HG03196 (cell line): ENCODE measurements at regions not wholly inside any gene's neighbourhood (a gene's known extent, or its start where the extent isn't known, plus 50 kb on each side); places are given as distances from the start of the nearest gene placed in this dataset.

Source experiments
- ATAC-seq: cut with Tn5 transposase; IDR thresholded peaks from one replicate; pipeline ENCODE4 v1.9.1; 2021; ENCODE audit not compliant: unreplicated experiment

DNA sequence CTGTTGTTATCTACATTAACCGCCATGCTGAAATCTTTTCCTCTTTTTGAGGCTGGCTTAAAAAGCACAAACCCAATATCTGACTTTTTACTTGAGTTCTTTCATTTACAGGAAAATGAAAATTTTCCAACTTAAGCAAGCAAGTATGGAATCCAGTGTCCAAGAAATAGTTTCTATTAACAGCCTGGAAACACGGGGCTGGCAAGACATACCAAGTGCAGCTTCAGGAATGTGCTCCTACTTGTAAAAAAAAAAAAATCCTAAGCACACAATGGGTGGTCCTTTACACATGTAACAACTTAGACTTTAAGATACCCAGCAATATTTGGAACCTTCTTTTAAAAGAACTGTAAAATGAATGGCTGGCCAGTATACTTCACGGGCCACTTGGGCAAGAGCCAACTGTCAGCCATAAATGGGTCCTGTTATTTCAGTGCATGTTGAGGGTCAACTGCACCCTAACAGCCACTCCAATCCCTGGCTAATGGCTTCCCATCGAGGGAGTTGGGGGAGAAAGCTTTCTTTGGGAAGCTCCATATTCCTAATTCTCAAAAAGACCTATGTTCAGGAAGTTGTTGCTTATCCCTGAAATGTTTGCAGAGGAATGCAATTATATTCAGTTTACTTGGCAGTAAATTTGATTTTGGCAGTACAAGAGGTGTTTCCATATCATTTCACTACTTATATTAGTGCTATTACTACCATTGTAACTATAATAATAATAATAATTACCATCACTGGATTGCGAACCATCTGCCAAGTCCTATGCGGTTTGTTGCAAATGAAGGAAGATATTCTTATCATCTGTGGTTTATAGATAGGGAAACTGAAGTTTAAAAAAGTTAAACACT, 236.4 kb upstream of the TMEM72 start:
- ATAC-seq: no peak

DNA sequence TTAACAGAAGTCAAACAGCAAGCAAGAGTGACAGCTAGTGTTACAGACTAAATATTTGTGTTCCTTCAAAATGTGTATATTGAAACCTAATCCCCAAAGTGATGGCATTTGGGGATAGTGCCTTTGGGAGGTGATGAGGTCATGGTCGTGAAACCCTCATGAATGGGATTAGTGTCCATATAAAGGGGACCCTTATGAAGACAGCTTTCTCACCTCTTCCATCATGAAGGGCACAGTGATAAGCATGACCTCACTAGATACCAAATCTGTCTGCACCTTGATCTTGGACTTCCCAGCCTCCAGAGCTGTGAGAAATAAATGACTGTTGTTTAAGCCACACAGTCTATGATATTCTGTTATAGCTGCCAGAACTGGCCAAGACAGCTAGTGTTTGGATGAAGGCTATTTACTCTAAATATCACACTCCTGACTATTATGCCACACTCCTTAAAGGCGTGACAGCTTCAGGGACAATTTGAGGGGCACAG, 235.7 kb upstream of the TMEM72 start:
- no peak for ATAC-seq

GRCh38 chr10:44680764-44681163, 230.4 kb upstream of the TMEM72 start:
- no peak for ATAC-seq

GRCh38 chr10:44682507-44682906, 228.6 kb upstream of the TMEM72 start:
- no peak for ATAC-seq

DNA sequence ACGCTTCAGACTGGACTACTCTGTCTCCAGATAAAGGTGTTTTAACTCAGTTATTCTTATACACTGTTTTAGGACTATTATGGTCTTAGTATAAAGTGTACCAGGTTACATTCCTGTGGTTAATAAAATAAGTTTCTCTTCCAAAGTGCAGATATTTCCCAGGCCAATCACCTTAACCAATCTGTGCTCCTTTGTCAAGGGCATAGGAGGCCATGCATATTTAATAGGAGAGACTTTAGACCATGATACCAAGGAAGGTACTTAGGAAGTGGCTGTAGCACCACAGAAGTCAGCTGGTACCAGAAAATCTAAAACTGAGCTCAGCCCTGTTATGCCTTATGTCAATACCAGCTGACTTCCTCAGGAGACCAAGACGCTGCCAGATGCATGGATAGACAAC, 226.5 kb upstream of the TMEM72 start:
- ATAC-seq: no peak

GRCh38 chr10:44685220-44685619, 225.9 kb upstream of the TMEM72 start:
- no peak for ATAC-seq

GRCh38 chr10:44685747-44686146, 225.4 kb upstream of the TMEM72 start:
- ATAC-seq: no peak

DNA sequence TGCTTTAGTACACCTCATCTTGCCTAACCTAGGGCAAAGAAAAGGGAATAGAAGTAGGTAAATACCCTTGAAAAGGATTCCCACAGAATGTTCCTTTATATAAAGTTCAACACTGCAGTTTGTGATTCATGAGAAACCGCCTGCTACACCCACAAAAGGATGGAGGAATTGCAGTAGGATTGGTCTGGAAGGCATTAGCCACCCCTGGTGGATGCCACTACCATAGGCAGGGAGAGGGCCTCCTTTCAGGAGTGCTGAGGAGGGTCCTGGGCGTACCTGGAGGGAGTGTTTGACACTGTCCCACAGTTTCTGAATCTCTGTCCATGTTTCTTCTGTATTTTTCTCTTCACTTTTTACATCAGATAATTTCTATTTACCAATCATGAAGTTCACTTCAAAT, 221.8 kb upstream of the TMEM72 start:
- ATAC-seq: no peak

- ATAC-seq: no peak
Measured at GRCh38 chr10:44696496-44696895, 214.6 kb upstream of the TMEM72 start.

DNA sequence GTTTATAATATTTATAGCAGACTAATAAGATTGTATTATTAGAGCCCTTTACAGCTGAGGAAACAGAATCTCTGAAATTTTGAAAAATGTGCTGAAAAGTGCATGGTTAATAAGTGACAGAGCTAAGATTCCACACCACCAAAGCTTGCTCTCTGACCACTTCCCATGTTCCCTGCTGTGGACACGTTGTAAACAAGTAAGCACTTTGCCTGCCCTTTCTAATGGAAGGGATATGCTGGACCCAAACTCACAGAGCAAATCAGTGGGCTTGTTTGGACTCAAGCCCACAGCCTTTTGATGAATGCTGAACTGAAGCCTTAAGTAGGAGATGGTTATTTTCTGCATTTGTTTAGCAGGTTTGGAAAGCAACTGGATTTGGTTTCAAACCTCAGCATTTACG, 214.0 kb upstream of the TMEM72 start:
- no peak for ATAC-seq

DNA sequence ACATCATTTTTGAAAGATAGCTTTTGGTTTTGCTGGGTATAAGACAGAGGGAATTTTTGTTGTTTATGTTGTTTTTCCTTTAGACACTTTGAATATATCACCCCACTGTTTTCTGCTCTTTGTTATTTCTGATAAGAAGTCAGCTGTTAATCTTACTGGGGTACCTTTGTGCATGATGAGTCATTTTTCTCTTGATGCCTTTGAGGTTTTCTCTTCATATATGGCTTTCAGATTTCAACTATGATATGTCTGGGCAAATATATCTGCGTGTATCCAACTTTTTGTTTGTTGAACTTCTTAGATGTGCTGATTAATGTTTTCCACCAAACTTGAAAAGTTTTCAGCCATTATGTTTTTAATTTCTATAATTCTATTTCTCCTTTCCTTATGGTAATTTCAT, 208.6 kb upstream of the TMEM72 start:
- no peak for ATAC-seq

DNA sequence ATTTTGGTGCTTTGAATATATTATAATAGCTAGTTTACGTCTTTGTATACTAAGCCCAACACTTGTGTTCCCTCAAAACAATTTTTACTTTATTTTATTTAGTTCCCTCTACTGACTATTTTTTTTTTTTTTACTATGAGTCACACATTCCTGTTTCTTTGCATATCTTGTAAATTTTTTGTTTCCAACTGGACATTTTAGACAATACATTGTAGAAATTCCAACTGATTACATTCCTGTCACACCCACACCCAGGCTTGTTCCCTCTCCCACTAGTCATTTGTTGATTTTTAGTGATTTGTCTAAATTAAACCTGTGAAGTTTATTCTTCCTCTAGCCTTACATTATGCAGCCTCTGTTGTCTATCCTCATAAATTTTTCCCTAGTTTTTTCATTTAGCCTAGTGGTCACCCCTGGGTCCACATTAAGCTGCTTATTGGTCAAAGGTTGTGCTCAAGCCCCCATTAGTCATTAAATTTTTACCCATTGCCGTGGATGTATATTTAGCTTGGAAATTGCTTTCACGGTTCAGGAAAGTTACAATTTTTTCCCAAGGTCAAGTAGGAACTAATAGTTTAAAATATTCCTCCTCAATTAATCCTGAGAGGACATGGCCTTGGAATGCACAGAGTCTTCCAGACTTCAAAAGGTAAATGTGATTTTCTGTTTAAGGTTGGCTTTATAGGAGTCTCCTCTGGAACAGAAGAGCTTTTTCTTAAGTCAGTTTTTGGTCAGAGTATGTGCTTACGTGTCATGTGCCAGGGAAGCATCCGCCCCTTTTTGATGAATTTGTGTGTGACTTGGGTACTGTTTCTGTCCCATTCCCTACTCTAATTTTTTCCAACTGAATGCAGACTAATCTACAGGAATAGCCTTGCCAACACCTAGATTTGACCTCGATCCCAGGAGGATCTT, 207.6 kb upstream of the TMEM72 start:
- ATAC-seq: no peak

GRCh38 chr10:44704616-44705015, 206.5 kb upstream of the TMEM72 start:
- no peak for ATAC-seq

GRCh38 chr10:44706745-44707144, 204.4 kb upstream of the TMEM72 start:
- ATAC-seq: no peak

- ATAC-seq: no peak
Measured at GRCh38 chr10:44713307-44713706, 197.8 kb upstream of the TMEM72 start.

GRCh38 chr10:44714451-44714850, 196.7 kb upstream of the TMEM72 start:
- ATAC-seq: no peak

DNA sequence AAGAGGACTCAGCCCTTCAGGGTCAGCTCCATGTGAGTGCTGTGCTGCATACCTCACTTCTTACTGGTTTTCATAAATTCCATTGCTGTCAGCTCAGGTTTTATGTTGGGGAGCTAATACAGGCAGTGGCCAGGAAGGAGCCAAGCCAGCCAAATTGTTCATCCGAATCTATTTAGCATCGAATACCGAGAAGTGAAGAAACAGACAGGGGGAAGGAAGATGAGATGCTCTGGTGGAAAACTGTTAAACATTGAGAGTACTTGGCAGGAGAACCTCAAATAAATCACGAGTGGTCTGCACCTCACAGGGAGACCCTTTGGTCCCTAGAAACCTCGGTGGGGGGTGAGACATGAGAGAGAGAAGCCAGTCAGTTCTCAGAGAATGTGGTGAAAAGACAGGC, 196.0 kb upstream of the TMEM72 start:
- no peak for ATAC-seq

GRCh38 chr10:44716470-44717015, 194.6 kb upstream of the TMEM72 start:
- no peak for ATAC-seq

DNA sequence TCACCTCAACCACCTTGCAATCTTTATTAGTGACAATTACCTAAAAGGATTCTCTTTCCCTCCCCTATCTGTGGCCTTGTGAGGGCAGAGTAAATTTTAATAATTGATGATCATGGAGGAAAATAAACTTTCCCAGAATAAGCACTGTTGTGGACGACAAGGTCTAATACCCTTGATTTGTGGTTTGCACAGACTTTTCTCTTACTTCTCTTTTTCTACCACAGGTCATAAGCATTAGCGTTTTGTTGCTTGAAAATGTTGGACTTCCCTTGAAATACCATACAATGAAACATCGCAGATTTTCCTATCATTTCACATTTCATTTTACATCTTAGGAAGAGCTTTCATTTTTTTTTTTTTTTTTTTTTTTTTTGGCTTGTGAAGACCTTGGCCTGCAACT, 188.1 kb upstream of the TMEM72 start:
- no peak for ATAC-seq

- ATAC-seq: no peak
Measured at GRCh38 chr10:44723619-44724325, 187.4 kb upstream of the TMEM72 start.
